ENCODE measurements at regions not wholly inside any gene's neighbourhood (a gene's known extent, or its start where the extent isn't known, plus 50 kb on each side); places are given as distances from the start of the nearest gene placed in this dataset.

- Mint-ChIP-seq H3K4me3 (ENCODE audit: unreplicated experiment) (no peak overlapping the region), H3K27me3 (ENCODE audit: unreplicated experiment) (peaks cover 2% of the 10 kb centered on the region), H3K27ac (ENCODE audit: unreplicated experiment) (no peak overlapping the region), H3K4me1 (ENCODE audit: unreplicated experiment) (peaks cover 44% of the 10 kb centered on the region), H3K36me3 (ENCODE audit: low read depth, unreplicated experiment) (no peaks in the 10 kb centered on the region), H3K9me3 (ENCODE audit: unreplicated experiment) (no peaks in the 10 kb centered on the region)
- TF ChIP-seq CTCF (IDR thresholded peaks at IDR 0.05; ENCODE audit: unreplicated experiment) = no peak
- DNase-seq (ENCODE audit: low spot score) = no peak
Observed at GRCh38 chr1:228979325-228979699, 244.0 kb downstream of the RHOU start.

DNA sequence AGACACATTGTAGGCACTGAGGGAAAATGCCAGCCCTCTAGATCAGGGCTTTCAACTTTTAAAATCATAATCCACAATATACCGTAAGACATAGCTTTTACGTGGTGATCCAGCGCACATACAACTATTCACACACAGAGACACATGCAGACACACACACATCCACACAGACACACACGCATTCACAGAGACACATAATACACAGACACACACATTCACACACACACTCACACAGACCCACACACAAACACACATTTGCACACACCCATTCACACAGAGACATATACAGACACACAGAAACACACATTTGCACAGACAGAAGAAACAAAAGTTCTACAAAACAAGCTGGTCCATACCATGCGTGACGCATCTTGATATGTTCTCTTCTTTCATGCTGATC lies 244.5 kb downstream of the RHOU start:
- no peak for DNase-seq (ENCODE audit: low spot score)
- Mint-ChIP-seq H3K36me3 (ENCODE audit: low read depth, unreplicated experiment) (no peaks in the 10 kb centered on the region), H3K9me3 (ENCODE audit: unreplicated experiment) (no peaks in the 10 kb centered on the region), H3K27me3 (ENCODE audit: unreplicated experiment) (peaks cover 2% of the 10 kb centered on the region), H3K4me3 (ENCODE audit: unreplicated experiment) (no peak overlapping the region), H3K27ac (ENCODE audit: unreplicated experiment) (no peak overlapping the region), H3K4me1 (ENCODE audit: unreplicated experiment) (peaks cover 47% of the 10 kb centered on the region)
- TF ChIP-seq CTCF (IDR thresholded peaks at IDR 0.05; ENCODE audit: unreplicated experiment) = no peak

DNA sequence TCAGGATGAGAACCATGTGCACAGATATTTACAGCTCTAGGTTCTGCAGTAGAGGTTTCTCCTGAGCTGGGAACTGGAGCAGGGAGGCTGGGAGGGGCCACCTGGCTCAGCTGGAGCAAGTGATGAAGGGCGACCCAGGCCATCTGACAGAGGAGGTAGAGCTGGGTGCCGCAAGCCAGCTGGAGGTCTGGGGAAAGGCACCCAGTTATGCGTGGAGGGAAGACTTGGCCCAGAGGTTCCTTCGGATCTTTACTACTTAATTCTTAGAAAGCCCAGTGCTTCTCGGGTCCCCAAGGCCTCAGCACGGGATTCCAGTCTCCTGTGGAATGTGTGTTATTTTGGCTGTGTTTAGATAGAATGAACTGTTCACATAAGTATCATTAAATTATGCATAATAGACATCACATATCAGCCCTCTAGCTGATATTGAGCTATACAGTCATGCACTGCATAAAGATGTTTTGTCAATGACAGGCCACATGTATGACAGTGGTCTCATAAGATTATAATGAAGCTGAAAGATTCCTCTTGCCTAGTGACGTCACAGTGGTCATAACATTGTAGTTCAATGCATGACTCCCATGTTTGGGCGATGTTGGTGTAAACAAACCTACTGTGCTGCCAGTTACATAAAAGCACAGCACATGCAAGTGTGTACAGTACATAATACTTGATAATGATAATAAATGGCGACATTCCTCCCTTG lies 245.1 kb downstream of the RHOU start:
- no peak for TF ChIP-seq CTCF (IDR thresholded peaks at IDR 0.05; ENCODE audit: unreplicated experiment)
- Mint-ChIP-seq H3K4me3 (ENCODE audit: unreplicated experiment) (no peak overlapping the region), H3K27ac (ENCODE audit: unreplicated experiment) (no peak overlapping the region), H3K9me3 (ENCODE audit: unreplicated experiment) (no peaks in the 10 kb centered on the region), H3K27me3 (ENCODE audit: unreplicated experiment) (peaks cover 6% of the 10 kb centered on the region), H3K4me1 (ENCODE audit: unreplicated experiment) (peaks cover 47% of the 10 kb centered on the region), H3K36me3 (ENCODE audit: low read depth, unreplicated experiment) (no peaks in the 10 kb centered on the region)
- no peak for DNase-seq (ENCODE audit: low spot score)

GRCh38 chr1:228982637-228983036 lies 247.4 kb downstream of the RHOU start:
- no peaks in the 10 kb centered on the region for H3K36me3 Mint-ChIP-seq (ENCODE audit: low read depth, unreplicated experiment)
- H3K27me3 Mint-ChIP-seq (ENCODE audit: unreplicated experiment) = peaks cover 7% of the 10 kb centered on the region
- no peak for TF ChIP-seq CTCF (IDR thresholded peaks at IDR 0.05; ENCODE audit: unreplicated experiment)
- DNase-seq (ENCODE audit: low spot score) = no peak
- H3K4me1 Mint-ChIP-seq (ENCODE audit: unreplicated experiment) = peaks cover 41% of the 10 kb centered on the region
- H3K27ac Mint-ChIP-seq (ENCODE audit: unreplicated experiment) = no peak overlapping the region
- no peak overlapping the region for H3K4me3 Mint-ChIP-seq (ENCODE audit: unreplicated experiment)
- no peaks in the 10 kb centered on the region for H3K9me3 Mint-ChIP-seq (ENCODE audit: unreplicated experiment)

DNA sequence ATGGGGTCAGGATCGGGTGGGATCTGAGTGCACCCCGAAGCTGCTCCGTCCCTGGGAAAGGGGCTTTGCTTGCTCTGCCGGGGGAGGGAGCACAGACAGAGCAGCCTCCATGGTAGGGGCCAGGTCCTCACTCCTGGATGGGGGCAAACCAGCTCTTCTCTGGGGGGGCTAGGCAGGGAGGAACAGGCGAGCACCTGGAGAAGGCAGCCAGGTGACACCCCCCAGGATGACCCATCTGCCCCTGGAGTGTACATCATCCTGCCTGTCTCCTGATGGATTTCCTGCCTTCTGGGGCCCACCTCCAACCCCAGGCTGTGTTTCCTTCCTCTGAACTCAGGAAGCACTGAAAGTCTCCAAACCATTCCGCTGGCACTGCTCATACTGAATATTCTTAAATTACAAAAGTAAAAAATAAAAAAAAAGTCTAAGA lies 248.0 kb downstream of the RHOU start:
- peaks cover 38% of the 10 kb centered on the region for H3K4me1 Mint-ChIP-seq (ENCODE audit: unreplicated experiment)
- no peaks in the 10 kb centered on the region for H3K9me3 Mint-ChIP-seq (ENCODE audit: unreplicated experiment)
- no peak overlapping the region for H3K4me3 Mint-ChIP-seq (ENCODE audit: unreplicated experiment)
- DNase-seq (ENCODE audit: low spot score) = no peak
- no peak for TF ChIP-seq CTCF (IDR thresholded peaks at IDR 0.05; ENCODE audit: unreplicated experiment)
- peaks cover 7% of the 10 kb centered on the region for H3K27me3 Mint-ChIP-seq (ENCODE audit: unreplicated experiment)
- H3K36me3 Mint-ChIP-seq (ENCODE audit: low read depth, unreplicated experiment) = no peaks in the 10 kb centered on the region
- H3K27ac Mint-ChIP-seq (ENCODE audit: unreplicated experiment) = no peak overlapping the region

Measured in endothelial cell (in vitro differentiated cells).